ENCODE measurements at regions not wholly inside any gene's neighbourhood (a gene's known extent, or its start where the extent isn't known, plus 50 kb on each side); places are given as distances from the start of the nearest gene placed in this dataset.

DNA sequence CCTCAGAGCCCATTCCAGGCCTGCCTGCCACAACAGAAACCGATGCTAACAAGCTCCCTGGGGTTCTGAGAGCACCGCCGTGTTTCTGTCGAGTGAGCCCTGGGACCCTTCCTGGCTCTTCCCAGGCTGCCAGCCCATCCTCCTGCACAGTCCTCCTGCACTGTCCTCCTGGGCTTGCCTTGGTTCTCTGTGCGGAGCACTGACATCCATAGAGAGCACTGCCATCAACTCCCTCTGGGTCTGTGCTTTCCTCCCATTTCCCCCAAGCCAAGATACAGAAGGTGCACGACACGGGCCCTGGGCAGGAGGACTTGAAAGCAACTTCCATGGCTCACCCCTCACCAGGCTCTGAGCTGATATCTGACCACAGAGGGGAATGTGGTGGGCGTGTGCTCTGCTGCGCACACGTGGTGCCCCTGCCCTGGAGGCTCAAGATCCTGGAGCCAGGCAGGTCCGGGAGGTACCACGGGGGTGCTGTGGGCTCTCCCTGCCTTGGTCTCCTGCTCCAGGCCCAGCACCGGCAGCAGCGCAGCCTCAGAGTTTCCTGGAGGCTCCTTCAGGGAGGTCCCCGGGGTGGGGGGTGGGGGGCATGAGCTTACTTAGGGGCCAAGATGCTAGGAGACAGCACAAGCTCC, 304.2 kb downstream of the BRD1 start:
- Histone ChIP-seq H3K27ac (no peak overlapping the region), H3K27me3 (peaks cover 0 to 64% (median 13%) of the 10 kb centered on the region in 3 donors), H3K36me3 (no peaks in the 10 kb centered on the region), H3K4me1 (peaks cover 0 to 17% (median 0%) of the 10 kb centered on the region in 4 donors), H3K9me3 (peaks cover 0 to 7% (median 3%) of the 10 kb centered on the region in 4 donors), H3K4me3 (no peak overlapping the region)
- intact Hi-C loops (cut with DNase I; ENCODE audit: low total_unique reads): no loop called here
- TF ChIP-seq, protein P1, sequence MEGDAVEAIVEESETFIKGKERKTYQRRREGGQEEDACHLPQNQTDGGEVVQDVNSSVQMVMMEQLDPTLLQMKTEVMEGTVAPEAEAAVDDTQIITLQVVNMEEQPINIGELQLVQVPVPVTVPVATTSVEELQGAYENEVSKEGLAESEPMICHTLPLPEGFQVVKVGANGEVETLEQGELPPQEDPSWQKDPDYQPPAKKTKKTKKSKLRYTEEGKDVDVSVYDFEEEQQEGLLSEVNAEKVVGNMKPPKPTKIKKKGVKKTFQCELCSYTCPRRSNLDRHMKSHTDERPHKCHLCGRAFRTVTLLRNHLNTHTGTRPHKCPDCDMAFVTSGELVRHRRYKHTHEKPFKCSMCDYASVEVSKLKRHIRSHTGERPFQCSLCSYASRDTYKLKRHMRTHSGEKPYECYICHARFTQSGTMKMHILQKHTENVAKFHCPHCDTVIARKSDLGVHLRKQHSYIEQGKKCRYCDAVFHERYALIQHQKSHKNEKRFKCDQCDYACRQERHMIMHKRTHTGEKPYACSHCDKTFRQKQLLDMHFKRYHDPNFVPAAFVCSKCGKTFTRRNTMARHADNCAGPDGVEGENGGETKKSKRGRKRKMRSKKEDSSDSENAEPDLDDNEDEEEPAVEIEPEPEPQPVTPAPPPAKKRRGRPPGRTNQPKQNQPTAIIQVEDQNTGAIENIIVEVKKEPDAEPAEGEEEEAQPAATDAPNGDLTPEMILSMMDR (IDR thresholded peaks at IDR 0.05): no peak
- 44 to 78% (median 54%) methylated on average over 7 to 15 of the region's 15 CpGs for WGBS, 5 donors
- DNase-seq: peak in 1 of 2 donors; percentile 49

DNA sequence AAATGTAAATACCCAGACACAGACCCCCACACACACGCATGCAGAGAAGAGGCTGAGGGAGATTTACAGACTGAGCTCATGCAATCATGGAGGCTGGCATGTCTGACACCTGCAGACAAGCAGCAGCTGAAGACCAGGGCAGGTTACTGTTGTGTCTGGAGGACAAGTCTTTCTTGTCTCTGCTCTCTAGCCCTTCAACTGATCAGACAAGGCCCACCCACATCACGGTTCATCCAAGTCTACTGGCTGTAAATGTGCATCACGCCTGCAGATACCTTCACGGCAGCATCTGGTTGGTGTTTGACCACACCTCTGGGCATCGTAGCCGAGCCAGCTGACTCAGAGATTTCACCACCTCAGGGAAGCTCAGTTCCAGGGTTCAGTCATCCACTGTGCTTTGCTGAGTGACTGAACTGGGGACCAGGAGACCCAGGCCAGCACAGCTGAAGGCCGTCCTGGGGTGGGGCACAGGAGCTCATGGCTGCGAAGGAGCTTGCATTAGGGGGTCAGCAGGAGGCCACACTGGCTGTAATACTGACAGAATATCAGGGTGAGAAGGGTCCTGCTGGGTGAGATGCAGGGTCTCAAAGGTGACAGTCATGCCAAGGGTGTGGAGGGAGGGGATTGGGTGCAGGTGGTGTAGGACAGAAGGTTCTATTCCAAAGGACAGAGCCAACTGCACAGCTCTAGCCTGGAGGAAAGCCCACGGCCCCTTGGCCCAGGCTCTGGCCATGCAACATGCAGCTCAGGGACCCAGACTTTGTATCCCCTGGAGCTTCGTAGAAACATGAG, 304.9 kb downstream of the BRD1 start:
- Histone ChIP-seq H3K36me3 (no peaks in the 10 kb centered on the region), H3K27ac (no peak overlapping the region), H3K27me3 (peaks cover 0 to 71% (median 13%) of the 10 kb centered on the region in 3 donors), H3K4me3 (no peak overlapping the region), H3K4me1 (peaks cover 0 to 17% (median 0%) of the 10 kb centered on the region in 4 donors), H3K9me3 (peaks cover 0 to 7% (median 3%) of the 10 kb centered on the region in 4 donors)
- no peak for DNase-seq
- WGBS, 5 donors: 73 to 91% (median 79%) methylated on average over 8 to 10 of the region's 10 CpGs
- TF ChIP-seq POLR2AphosphoS5 (IDR thresholded peaks at IDR 0.05): no peak
- no peak for TF ChIP-seq POLR2A (IDR thresholded peaks at IDR 0.05)
- TF ChIP-seq EP300 (IDR thresholded peaks at IDR 0.05): no peak
- TF ChIP-seq, protein P1 (IDR thresholded peaks at IDR 0.05): no peak
- intact Hi-C loops (cut with DNase I; ENCODE audit: low total_unique reads): no loop called here

DNA sequence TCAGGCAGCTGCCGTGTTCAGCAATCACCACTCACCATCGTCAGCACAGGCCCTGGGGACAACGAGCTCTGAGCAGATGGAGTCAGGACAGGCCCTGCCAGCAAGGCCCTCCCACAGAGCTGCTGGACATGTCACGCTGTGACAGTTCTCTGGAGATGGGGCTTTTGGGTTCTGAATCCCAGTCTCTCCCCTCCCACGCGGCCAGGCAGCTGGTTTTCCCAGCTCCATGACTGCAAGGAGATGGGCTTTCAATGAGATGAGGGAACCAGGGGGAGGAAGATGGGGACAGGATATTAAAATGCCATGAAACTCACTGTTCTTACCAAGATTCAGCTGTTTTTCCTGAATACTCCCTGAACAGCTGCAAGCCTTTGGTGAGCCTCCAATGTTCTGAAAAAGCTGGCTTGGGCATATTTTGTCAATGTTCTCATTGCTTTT, 305.9 kb downstream of the BRD1 start:
- Histone ChIP-seq H3K27me3 (peaks cover 0 to 80% (median 13%) of the 10 kb centered on the region in 3 donors), H3K27ac (no peak overlapping the region), H3K4me3 (no peak overlapping the region), H3K4me1 (peaks cover 0 to 17% (median 0%) of the 10 kb centered on the region in 4 donors), H3K9me3 (peaks cover 0 to 7% (median 3%) of the 10 kb centered on the region in 4 donors), H3K36me3 (no peaks in the 10 kb centered on the region)
- WGBS, 5 donors: 68 to 89% (median 81%) methylated on average over 6 of the region's 6 CpGs
- intact Hi-C loops (cut with DNase I; ENCODE audit: low total_unique reads): no loop called here
- no peak for DNase-seq
- no peak for TF ChIP-seq POLR2AphosphoS5 (IDR thresholded peaks at IDR 0.05)
- TF ChIP-seq POLR2A (IDR thresholded peaks at IDR 0.05): no peak
- no peak for TF ChIP-seq EP300 (IDR thresholded peaks at IDR 0.05)
- TF ChIP-seq, protein P1 (IDR thresholded peaks at IDR 0.05): no peak

DNA sequence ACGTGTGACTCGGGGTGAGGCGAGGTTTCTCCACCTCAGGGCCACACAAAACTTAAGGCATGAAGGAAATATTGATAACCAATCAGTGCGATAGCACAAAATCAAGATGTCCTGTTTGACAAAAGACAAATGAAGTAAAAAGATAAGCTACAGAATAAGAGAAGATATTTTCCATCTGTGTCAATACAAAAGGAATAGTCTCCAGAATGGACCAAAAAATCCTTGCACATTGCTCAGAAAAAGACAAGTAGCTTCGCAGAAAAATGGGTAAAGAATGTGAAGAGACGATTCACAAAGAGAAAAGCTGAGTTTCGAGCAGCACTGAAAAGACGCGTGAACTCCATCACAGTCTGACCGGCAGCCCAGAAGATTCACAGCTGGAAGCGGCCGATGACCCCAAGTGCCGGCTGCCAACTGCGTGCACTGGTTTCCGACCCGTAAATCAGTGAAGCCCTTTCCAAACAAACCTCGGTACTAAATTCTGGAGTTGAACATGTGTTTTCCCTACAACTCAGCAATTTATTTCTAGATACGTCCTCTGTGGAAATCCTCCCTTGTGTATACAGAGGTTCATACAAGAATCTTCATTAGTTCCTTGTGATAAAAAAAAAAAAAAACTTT, 308.4 kb downstream of the BRD1 start:
- Histone ChIP-seq H3K27me3 (peaks cover 0 to 75% (median 13%) of the 10 kb centered on the region in 3 donors), H3K4me3 (no peak overlapping the region), H3K27ac (no peak overlapping the region), H3K9me3 (peaks cover 0 to 7% (median 3%) of the 10 kb centered on the region in 4 donors), H3K4me1 (peaks cover 0 to 7% (median 0%) of the 10 kb centered on the region in 4 donors), H3K36me3 (no peaks in the 10 kb centered on the region)
- TF ChIP-seq EP300 (IDR thresholded peaks at IDR 0.05) (no peak), POLR2A (IDR thresholded peaks at IDR 0.05) (no peak), POLR2AphosphoS5 (IDR thresholded peaks at IDR 0.05) (no peak)
- TF ChIP-seq, protein P1 (IDR thresholded peaks at IDR 0.05): no peak
- DNase-seq: peak in 1 of 2 donors; percentile 20
- intact Hi-C loops (cut with DNase I; ENCODE audit: low total_unique reads): no loop called here
- WGBS, 5 donors: 58 to 73% (median 71%) methylated on average over 18 of the region's 18 CpGs
